GM10266 (cell line): ENCODE measurements at regions not wholly inside any gene's neighbourhood (a gene's known extent, or its start where the extent isn't known, plus 50 kb on each side); places are given as distances from the start of the nearest gene placed in this dataset.

Experiments
- DNase-seq: peaks from one replicate; pipeline ENCODE4 v3.0.0; 2012; ENCODE audit errors: extremely low spot score
- TF ChIP-seq, protein P1 (sequence below): IDR thresholded peaks from 2 replicates; pipeline ENCODE4 v1.5.1; 2012; ENCODE audit warnings: mild to moderate bottlenecking, low read depth; ENCODE audit not compliant: control insufficient read depth, insufficient read depth; ENCODE audit errors: missing control alignments

DNA sequence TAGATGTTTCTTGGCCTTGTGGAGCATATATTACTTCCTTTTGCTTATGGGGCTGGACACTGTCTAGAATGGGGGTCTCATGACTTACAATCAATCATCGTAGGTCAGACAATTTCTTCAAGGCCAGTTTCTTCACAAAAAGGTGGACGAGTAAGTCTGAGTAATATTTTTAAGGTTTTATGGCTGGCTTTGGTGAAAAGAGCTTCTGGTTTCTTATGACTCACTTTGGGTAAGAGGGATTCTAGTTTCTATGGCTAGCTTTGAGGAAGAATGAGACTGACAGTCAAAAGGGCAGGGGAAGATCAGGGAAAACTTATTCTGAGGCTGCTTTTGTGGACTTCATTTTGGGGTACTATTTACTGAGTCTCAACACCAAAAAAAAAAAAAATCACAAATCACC, 2067.2 kb upstream of the C9orf72 start:
- TF ChIP-seq, protein P1, sequence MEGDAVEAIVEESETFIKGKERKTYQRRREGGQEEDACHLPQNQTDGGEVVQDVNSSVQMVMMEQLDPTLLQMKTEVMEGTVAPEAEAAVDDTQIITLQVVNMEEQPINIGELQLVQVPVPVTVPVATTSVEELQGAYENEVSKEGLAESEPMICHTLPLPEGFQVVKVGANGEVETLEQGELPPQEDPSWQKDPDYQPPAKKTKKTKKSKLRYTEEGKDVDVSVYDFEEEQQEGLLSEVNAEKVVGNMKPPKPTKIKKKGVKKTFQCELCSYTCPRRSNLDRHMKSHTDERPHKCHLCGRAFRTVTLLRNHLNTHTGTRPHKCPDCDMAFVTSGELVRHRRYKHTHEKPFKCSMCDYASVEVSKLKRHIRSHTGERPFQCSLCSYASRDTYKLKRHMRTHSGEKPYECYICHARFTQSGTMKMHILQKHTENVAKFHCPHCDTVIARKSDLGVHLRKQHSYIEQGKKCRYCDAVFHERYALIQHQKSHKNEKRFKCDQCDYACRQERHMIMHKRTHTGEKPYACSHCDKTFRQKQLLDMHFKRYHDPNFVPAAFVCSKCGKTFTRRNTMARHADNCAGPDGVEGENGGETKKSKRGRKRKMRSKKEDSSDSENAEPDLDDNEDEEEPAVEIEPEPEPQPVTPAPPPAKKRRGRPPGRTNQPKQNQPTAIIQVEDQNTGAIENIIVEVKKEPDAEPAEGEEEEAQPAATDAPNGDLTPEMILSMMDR: no peak
- DNase-seq: no peak

DNA sequence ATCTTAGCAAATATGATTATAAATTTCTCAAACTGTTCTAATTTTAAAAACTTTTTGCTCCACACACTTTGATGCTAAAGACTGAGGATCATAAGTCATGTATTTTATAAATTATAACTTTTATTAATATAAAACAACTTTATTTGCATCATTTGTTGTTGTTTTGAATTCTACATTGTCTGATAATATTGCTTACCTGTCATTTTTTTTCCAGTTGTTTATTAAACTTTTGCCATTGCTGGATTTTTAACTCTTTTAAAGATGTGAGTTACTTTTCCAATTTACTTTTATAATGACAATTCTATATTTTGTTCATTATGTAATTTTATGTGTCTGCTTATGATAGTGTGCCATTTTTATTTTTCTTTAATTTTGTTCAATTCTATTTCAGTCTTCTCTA, 2071.2 kb upstream of the C9orf72 start:
- DNase-seq: no peak
- TF ChIP-seq, protein P1: no peak

DNA sequence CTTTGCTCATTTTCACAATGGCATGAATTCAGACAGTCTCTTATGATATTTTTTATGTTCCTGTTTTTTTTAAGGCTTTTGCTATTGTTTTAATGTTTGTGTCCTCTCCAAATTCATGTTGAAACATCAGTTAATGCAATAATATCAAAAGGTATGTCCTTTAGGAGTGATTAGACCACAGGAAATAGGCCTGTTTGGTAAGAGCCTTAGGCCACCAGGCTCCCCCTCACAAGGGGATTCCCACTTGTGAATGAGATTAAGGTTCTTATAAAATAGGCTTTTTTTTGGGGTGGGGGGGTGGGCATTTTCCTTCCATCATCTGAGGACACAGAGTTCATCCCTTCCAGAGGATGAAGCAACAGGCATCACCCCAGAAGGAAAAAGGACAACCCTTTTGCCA, 2074.2 kb upstream of the C9orf72 start:
- TF ChIP-seq, protein P1: no peak
- DNase-seq: no peak

DNA sequence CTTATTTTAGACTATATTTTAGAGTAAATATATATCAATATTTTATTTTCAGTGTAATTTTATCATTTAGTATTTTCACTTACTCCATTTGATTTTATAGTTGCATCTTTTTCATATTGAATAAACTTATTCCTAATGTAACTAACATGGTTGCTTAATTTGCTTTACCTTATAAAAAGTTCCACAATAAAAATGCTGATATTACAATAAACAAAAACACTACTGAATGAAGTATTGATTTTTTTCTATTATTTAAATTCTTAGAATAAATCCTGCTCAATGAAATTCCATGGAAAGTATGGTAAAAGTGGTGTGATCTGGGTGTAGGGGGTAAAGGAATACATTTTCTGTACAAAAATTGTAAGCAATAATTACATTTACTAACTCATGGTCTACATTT, 2074.9 kb upstream of the C9orf72 start:
- DNase-seq: no peak
- TF ChIP-seq, protein P1: no peak

DNA sequence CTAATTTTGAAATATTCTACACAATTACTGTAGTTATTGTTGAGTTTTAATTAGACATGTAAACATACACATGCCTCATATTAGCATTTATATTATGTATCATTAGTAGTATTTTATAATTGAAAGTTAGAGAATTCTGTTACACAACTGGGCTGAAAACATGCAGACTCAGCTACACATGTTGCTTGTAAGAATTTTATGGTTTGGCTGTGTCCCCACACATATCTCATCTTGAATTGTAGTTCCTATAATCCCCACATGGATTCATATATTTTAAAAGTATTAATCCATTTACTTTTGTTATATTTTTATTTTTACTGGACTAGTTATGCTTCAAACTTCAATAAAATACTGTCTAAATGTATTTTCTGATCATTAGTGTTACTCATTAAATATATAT, 2075.3 kb upstream of the C9orf72 start:
- DNase-seq: no peak
- TF ChIP-seq, protein P1: no peak

DNA sequence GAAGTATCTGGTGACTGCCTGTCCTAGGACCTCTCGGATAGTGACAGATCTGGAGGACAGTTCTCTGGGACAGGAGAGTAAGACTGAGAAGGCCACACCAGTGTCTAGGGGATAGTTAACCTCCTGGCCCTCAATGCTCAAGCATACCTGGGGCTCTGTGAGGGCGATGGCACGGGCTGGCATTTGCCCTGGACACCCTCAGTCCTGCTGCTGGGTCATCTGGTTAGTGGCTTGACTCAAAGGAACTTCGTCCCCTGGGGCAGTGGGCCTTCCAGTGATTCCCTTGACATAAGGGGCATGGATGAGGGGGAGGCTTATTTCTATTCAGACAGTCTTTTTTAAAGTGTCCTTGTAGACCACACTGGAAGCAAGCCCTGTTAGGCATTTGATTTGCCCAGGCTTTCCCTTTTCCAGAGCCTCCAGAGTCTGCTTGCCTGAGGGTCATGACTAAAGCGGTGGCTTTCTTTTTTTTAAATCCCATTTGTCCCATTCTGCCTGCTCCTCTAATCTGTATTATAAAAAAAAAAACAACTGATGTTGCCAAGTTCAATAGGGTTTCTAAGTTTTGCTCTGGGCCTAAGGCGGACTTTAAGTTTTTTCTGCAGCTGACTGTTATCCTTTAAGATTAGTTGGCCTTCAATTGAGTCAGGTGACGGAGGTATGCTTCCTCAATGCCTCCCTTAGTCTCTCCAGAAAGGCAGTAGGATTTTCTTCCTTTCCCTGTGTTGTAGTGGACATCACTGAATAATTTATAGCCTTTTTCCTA, 2083.5 kb upstream of the C9orf72 start:
- DNase-seq: no peak
- TF ChIP-seq, protein P1: no peak

DNA sequence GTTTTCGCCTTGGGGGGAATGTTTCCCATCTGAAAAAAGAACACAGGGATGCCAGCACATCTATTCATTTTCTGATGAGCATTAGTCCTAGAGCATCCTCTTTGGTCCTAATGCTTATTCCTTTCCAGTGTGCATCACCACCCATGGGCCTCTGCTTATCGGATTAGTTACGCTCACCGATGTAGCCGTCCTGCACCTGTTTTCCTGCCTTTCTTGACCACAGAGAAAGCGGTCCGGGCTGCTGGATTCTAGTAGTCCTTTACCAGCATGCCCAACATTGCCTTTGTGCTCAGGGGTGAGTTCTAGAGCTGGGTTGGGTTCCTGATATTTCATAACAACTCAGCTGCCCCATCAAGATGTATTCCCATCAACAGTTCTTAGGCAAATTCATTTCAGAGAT, 2084.5 kb upstream of the C9orf72 start:
- no peak for DNase-seq
- TF ChIP-seq, protein P1: no peak
